ENCODE measurements at regions not wholly inside any gene's neighbourhood (a gene's known extent, or its start where the extent isn't known, plus 50 kb on each side); places are given as distances from the start of the nearest gene placed in this dataset.

GRCh38 chr3:22942981-22943380 lies 260.1 kb upstream of the UBE2E2 start:
- no peak overlapping the region for H3K27ac ChIP-seq (ENCODE audit: low read length)
- H3K36me3 ChIP-seq (ENCODE audit: control insufficient read depth, insufficient read depth, low read length): no peaks in the 10 kb centered on the region
- no peaks in the 10 kb centered on the region for H3K27me3 ChIP-seq (ENCODE audit: control insufficient read depth, insufficient read depth, low read length)
- no peak overlapping the region for H3K4me3 ChIP-seq (ENCODE audit: low read length)
- DNase-seq (ENCODE audit: low read depth, low spot score): no peak
- H3K4me1 ChIP-seq (ENCODE audit: control insufficient read depth, insufficient read depth, low read length): no peaks in the 10 kb centered on the region
- no peaks in the 10 kb centered on the region for H3K9me3 ChIP-seq (ENCODE audit: control insufficient read depth, insufficient read depth, low read length)

DNA sequence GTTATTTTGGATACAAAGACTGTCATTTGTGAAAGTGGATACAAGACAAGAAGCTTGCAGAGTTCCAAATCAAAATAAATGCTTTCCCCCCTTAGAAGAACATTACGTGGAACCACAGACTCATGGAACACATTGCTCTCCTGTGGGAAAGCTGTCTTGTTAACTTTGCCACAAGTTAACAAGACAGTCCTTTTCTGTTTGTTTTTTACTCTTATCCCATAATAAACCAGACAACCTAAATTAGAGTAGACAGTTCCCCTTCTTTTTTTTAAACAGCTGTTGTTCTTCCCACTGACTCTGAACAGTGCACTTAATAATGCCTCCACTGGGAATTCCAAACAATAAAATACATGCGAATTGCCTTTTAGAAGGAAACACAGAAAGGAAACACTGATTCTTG lies 255.3 kb upstream of the UBE2E2 start:
- Histone ChIP-seq H3K4me3 (ENCODE audit: low read length) (no peak overlapping the region), H3K9me3 (ENCODE audit: control insufficient read depth, insufficient read depth, low read length) (no peaks in the 10 kb centered on the region), H3K36me3 (ENCODE audit: control insufficient read depth, insufficient read depth, low read length) (no peaks in the 10 kb centered on the region), H3K27ac (ENCODE audit: low read length) (no peak overlapping the region), H3K27me3 (ENCODE audit: control insufficient read depth, insufficient read depth, low read length) (no peaks in the 10 kb centered on the region), H3K4me1 (ENCODE audit: control insufficient read depth, insufficient read depth, low read length) (no peaks in the 10 kb centered on the region)
- WGBS (ENCODE audit: insufficient coverage, insufficient read length): no CpG with 5 or more reads among the region's 2 CpGs
- no peak for DNase-seq (ENCODE audit: low read depth, low spot score)

DNA sequence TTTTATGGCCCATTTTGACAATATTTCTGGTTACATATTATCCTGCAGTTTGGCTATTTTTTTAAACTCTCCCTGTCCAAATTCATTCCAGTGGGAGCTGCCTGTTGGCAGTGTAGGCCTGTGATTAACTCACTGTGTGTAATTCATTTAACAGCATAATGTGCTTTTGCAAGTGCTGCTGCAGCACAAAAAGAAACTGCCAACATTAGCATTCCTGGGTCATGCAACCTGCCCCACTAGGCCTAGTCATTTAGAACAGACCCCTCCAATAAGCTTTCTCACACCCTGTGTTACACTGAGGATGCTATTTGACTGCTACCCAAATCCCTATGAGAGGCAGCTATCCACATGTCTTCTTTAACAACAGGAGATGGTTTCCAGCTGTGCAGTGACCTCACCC lies 251.2 kb upstream of the UBE2E2 start:
- Histone ChIP-seq H3K36me3 (ENCODE audit: control insufficient read depth, insufficient read depth, low read length) (no peaks in the 10 kb centered on the region), H3K27ac (ENCODE audit: low read length) (no peak overlapping the region), H3K4me3 (ENCODE audit: low read length) (no peak overlapping the region), H3K27me3 (ENCODE audit: control insufficient read depth, insufficient read depth, low read length) (no peaks in the 10 kb centered on the region), H3K9me3 (ENCODE audit: control insufficient read depth, insufficient read depth, low read length) (no peaks in the 10 kb centered on the region), H3K4me1 (ENCODE audit: control insufficient read depth, insufficient read depth, low read length) (no peaks in the 10 kb centered on the region)
- DNase-seq (ENCODE audit: low read depth, low spot score): no peak

GRCh38 chr3:22952860-22953259 lies 250.3 kb upstream of the UBE2E2 start:
- no peaks in the 10 kb centered on the region for H3K27me3 ChIP-seq (ENCODE audit: control insufficient read depth, insufficient read depth, low read length)
- no CpG with 5 or more reads among the region's 3 CpGs for WGBS (ENCODE audit: insufficient coverage, insufficient read length)

GRCh38 chr3:22959593-22959992 lies 243.5 kb upstream of the UBE2E2 start:
- no CpG with 5 or more reads among the region's 3 CpGs for WGBS (ENCODE audit: insufficient coverage, insufficient read length)
- H3K4me1 ChIP-seq (ENCODE audit: control insufficient read depth, insufficient read depth, low read length): no peaks in the 10 kb centered on the region
- no peaks in the 10 kb centered on the region for H3K9me3 ChIP-seq (ENCODE audit: control insufficient read depth, insufficient read depth, low read length)
- H3K36me3 ChIP-seq (ENCODE audit: control insufficient read depth, insufficient read depth, low read length): no peaks in the 10 kb centered on the region
- DNase-seq (ENCODE audit: low read depth, low spot score): no peak
- no peaks in the 10 kb centered on the region for H3K27me3 ChIP-seq (ENCODE audit: control insufficient read depth, insufficient read depth, low read length)
- no peak overlapping the region for H3K27ac ChIP-seq (ENCODE audit: low read length)
- no peak overlapping the region for H3K4me3 ChIP-seq (ENCODE audit: low read length)

More at GRCh38 chr3:22952860-22953259, 250.3 kb upstream of the UBE2E2 start:
- Histone ChIP-seq H3K4me1 (ENCODE audit: control insufficient read depth, insufficient read depth, low read length) (no peaks in the 10 kb centered on the region), H3K27ac (ENCODE audit: low read length) (no peak overlapping the region), H3K4me3 (ENCODE audit: low read length) (no peak overlapping the region), H3K9me3 (ENCODE audit: control insufficient read depth, insufficient read depth, low read length) (no peaks in the 10 kb centered on the region), H3K36me3 (ENCODE audit: control insufficient read depth, insufficient read depth, low read length) (no peaks in the 10 kb centered on the region)
- DNase-seq (ENCODE audit: low read depth, low spot score): no peak

- no peaks in the 10 kb centered on the region for H3K27me3 ChIP-seq (ENCODE audit: control insufficient read depth, insufficient read depth, low read length)
- H3K4me1 ChIP-seq (ENCODE audit: control insufficient read depth, insufficient read depth, low read length): no peaks in the 10 kb centered on the region
- no CpG with 5 or more reads among the region's 8 CpGs for WGBS (ENCODE audit: insufficient coverage, insufficient read length)
- no peak for DNase-seq (ENCODE audit: low read depth, low spot score)
- H3K27ac ChIP-seq (ENCODE audit: low read length): no peak overlapping the region
- H3K36me3 ChIP-seq (ENCODE audit: control insufficient read depth, insufficient read depth, low read length): no peaks in the 10 kb centered on the region
- H3K4me3 ChIP-seq (ENCODE audit: low read length): no peak overlapping the region
- no peaks in the 10 kb centered on the region for H3K9me3 ChIP-seq (ENCODE audit: control insufficient read depth, insufficient read depth, low read length)
These were observed 242.8 kb upstream of the UBE2E2 start for GRCh38 chr3:22960105-22960984.

- H3K36me3 ChIP-seq (ENCODE audit: control insufficient read depth, insufficient read depth, low read length): no peaks in the 10 kb centered on the region
- no peak for DNase-seq (ENCODE audit: low read depth, low spot score)
- H3K9me3 ChIP-seq (ENCODE audit: control insufficient read depth, insufficient read depth, low read length): no peaks in the 10 kb centered on the region
- no peak overlapping the region for H3K27ac ChIP-seq (ENCODE audit: low read length)
- no peaks in the 10 kb centered on the region for H3K4me1 ChIP-seq (ENCODE audit: control insufficient read depth, insufficient read depth, low read length)
- WGBS (ENCODE audit: insufficient coverage, insufficient read length): no CpG with 5 or more reads among the region's 3 CpGs
- no peak overlapping the region for H3K4me3 ChIP-seq (ENCODE audit: low read length)
- no peaks in the 10 kb centered on the region for H3K27me3 ChIP-seq (ENCODE audit: control insufficient read depth, insufficient read depth, low read length)
These were observed 240.9 kb upstream of the UBE2E2 start for GRCh38 chr3:22962244-22962643.

- no peaks in the 10 kb centered on the region for H3K27me3 ChIP-seq (ENCODE audit: control insufficient read depth, insufficient read depth, low read length)
- no peak overlapping the region for H3K27ac ChIP-seq (ENCODE audit: low read length)
- DNase-seq (ENCODE audit: low read depth, low spot score): no peak
- no peaks in the 10 kb centered on the region; the same call in 1 of the 2 replicates for H3K4me1 ChIP-seq (ENCODE audit: control insufficient read depth, insufficient read depth, low read length)
- no peak overlapping the region for H3K4me3 ChIP-seq (ENCODE audit: low read length)
- H3K36me3 ChIP-seq (ENCODE audit: control insufficient read depth, insufficient read depth, low read length): no peaks in the 10 kb centered on the region
- H3K9me3 ChIP-seq (ENCODE audit: control insufficient read depth, insufficient read depth, low read length): no peaks in the 10 kb centered on the region
These were observed 236.8 kb upstream of the UBE2E2 start for GRCh38 chr3:22966349-22966748.

- Histone ChIP-seq H3K9me3 (ENCODE audit: control insufficient read depth, insufficient read depth, low read length) (no peaks in the 10 kb centered on the region), H3K27ac (ENCODE audit: low read length) (no peak overlapping the region), H3K4me1 (ENCODE audit: control insufficient read depth, insufficient read depth, low read length) (no peaks in the 10 kb centered on the region; the same call in 1 of the 2 replicates), H3K27me3 (ENCODE audit: control insufficient read depth, insufficient read depth, low read length) (no peaks in the 10 kb centered on the region), H3K4me3 (ENCODE audit: low read length) (no peak overlapping the region), H3K36me3 (ENCODE audit: control insufficient read depth, insufficient read depth, low read length) (no peaks in the 10 kb centered on the region)
- no peak for DNase-seq (ENCODE audit: low read depth, low spot score)
- no CpG with 5 or more reads among the region's 1 CpG for WGBS (ENCODE audit: insufficient coverage, insufficient read length)
These were observed 233.9 kb upstream of the UBE2E2 start for GRCh38 chr3:22969276-22969675.

DNA sequence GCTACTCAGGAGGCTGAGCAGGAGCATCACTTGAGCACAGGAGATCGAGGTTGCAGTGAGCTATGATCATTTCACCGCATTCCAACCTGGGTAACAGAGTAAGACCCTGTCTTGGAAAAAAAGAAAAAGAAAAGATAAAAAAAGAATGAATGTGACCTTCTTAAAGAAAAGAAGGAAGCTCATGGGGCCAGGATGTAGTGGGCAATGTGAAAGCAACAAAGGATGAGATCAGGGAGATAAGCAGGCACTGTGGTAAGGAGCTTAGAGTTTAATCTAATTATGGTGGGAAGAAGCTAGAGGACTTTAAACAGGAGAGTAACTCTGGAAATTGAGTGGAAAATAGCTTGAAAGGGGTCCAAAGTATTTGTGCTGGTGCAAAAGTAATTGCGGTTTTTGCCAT lies 231.6 kb upstream of the UBE2E2 start:
- WGBS (ENCODE audit: insufficient coverage, insufficient read length): no CpG with 5 or more reads among the region's 3 CpGs
- Histone ChIP-seq H3K4me1 (ENCODE audit: control insufficient read depth, insufficient read depth, low read length) (no peaks in the 10 kb centered on the region; the same call in 1 of the 2 replicates), H3K9me3 (ENCODE audit: control insufficient read depth, insufficient read depth, low read length) (no peaks in the 10 kb centered on the region), H3K27me3 (ENCODE audit: control insufficient read depth, insufficient read depth, low read length) (no peaks in the 10 kb centered on the region), H3K4me3 (ENCODE audit: low read length) (no peak overlapping the region), H3K36me3 (ENCODE audit: control insufficient read depth, insufficient read depth, low read length) (no peaks in the 10 kb centered on the region), H3K27ac (ENCODE audit: low read length) (no peak overlapping the region)
- no peak for DNase-seq (ENCODE audit: low read depth, low spot score)

- DNase-seq (ENCODE audit: low read depth, low spot score): no peak
- no peaks in the 10 kb centered on the region for H3K27me3 ChIP-seq (ENCODE audit: control insufficient read depth, insufficient read depth, low read length)
- H3K36me3 ChIP-seq (ENCODE audit: control insufficient read depth, insufficient read depth, low read length): no peaks in the 10 kb centered on the region
- no peaks in the 10 kb centered on the region for H3K4me1 ChIP-seq (ENCODE audit: control insufficient read depth, insufficient read depth, low read length)
- no CpG with 5 or more reads among the region's 2 CpGs for WGBS (ENCODE audit: insufficient coverage, insufficient read length)
- no peaks in the 10 kb centered on the region for H3K9me3 ChIP-seq (ENCODE audit: control insufficient read depth, insufficient read depth, low read length)
- H3K27ac ChIP-seq (ENCODE audit: low read length): no peak overlapping the region
- H3K4me3 ChIP-seq (ENCODE audit: low read length): no peak overlapping the region
These were observed 226.1 kb upstream of the UBE2E2 start for GRCh38 chr3:22977042-22977441.
